HFFc6 (cell line): ENCODE measurements at regions not wholly inside any gene's neighbourhood (a gene's known extent, or its start where the extent isn't known, plus 50 kb on each side); places are given as distances from the start of the nearest gene placed in this dataset.

Experiments used
- DNase-seq: peaks from one replicate; pipeline ENCODE4 v3.0.0-alpha.2; 2018
- H3K27ac Mint-ChIP-seq: 2 replicates; pipeline ENCODE4 v1.8.0; 2020; ENCODE audit warnings: mild to moderate bottlenecking, mixed read lengths
- H3K27me3 Mint-ChIP-seq: 2 replicates; pipeline ENCODE4 v1.8.0; 2021; ENCODE audit warnings: mild to moderate bottlenecking, moderate library complexity, mixed read lengths; ENCODE audit not compliant: insufficient read depth
- H3K36me3 Mint-ChIP-seq: 2 replicates; pipeline ENCODE4 v1.8.0; 2021; ENCODE audit warnings: low read depth, mixed read lengths
- H3K4me1 Mint-ChIP-seq: 2 replicates; pipeline ENCODE4 v1.8.0; 2020; ENCODE audit warnings: low read depth, mixed read lengths
- H3K4me3 Mint-ChIP-seq: 2 replicates; pipeline ENCODE4 v1.8.0; 2020; ENCODE audit warnings: mild to moderate bottlenecking, moderate library complexity, mixed read lengths
- H3K9me3 Mint-ChIP-seq: 2 replicates; pipeline ENCODE4 v1.8.0; 2020; ENCODE audit warnings: mild to moderate bottlenecking, mixed read lengths
- CTCF ChIP-seq: fragments of 200-600 bp; sonication (generic); IDR thresholded peaks from 2 replicates; pipeline ENCODE4 v1.5.0; 2021; ENCODE audit warnings: antibody characterized with exemption, mild to moderate bottlenecking

- Mint-ChIP-seq H3K9me3 (peaks cover 58% of the 10 kb centered on the region), H3K36me3 (no peaks in the 10 kb centered on the region; the same call in 1 of the 2 replicates), H3K27me3 (no peaks in the 10 kb centered on the region), H3K27ac (no peak overlapping the region), H3K4me3 (no peak overlapping the region), H3K4me1 (no peaks in the 10 kb centered on the region)
- no peak for DNase-seq
- TF ChIP-seq CTCF, result no peak
Measured at GRCh38 chr16:76926595-76926994, 264.4 kb upstream of the MON1B start.

GRCh38 chr16:76931186-76931585, 259.8 kb upstream of the MON1B start:
- Mint-ChIP-seq H3K4me1 (no peaks in the 10 kb centered on the region), H3K27ac (no peak overlapping the region), H3K36me3 (no peaks in the 10 kb centered on the region; the same call in 1 of the 2 replicates), H3K4me3 (no peak overlapping the region), H3K9me3 (peaks cover 51% of the 10 kb centered on the region), H3K27me3 (no peaks in the 10 kb centered on the region)
- no peak for TF ChIP-seq CTCF
- no peak for DNase-seq

GRCh38 chr16:76932541-76933211, 258.3 kb upstream of the MON1B start:
- Mint-ChIP-seq H3K9me3 (peaks cover 51% of the 10 kb centered on the region), H3K27me3 (no peaks in the 10 kb centered on the region; the same call in 1 of the 2 replicates), H3K27ac (no peak overlapping the region), H3K4me3 (no peak overlapping the region), H3K4me1 (no peaks in the 10 kb centered on the region), H3K36me3 (no peaks in the 10 kb centered on the region; the same call in 1 of the 2 replicates)
- DNase-seq, result no peak
- no peak for TF ChIP-seq CTCF

GRCh38 chr16:76940251-76940650, 250.7 kb upstream of the MON1B start:
- Mint-ChIP-seq H3K9me3 (peaks cover 44% of the 10 kb centered on the region), H3K36me3 (no peaks in the 10 kb centered on the region)

GRCh38 chr16:76941113-76941512, 249.9 kb upstream of the MON1B start:
- H3K27me3 Mint-ChIP-seq, result no peaks in the 10 kb centered on the region; the same call in 1 of the 2 replicates
- H3K36me3 Mint-ChIP-seq, result no peaks in the 10 kb centered on the region
- no peak overlapping the region for H3K27ac Mint-ChIP-seq
- DNase-seq, result no peak
- H3K4me3 Mint-ChIP-seq, result no peak overlapping the region
- TF ChIP-seq CTCF, result no peak
- peaks cover 48% of the 10 kb centered on the region for H3K9me3 Mint-ChIP-seq
- no peaks in the 10 kb centered on the region for H3K4me1 Mint-ChIP-seq

More at GRCh38 chr16:76940251-76940650, 250.7 kb upstream of the MON1B start:
- Mint-ChIP-seq H3K4me1 (no peaks in the 10 kb centered on the region), H3K4me3 (no peak overlapping the region), H3K27me3 (no peaks in the 10 kb centered on the region; the same call in 1 of the 2 replicates), H3K27ac (no peak overlapping the region)
- no peak for TF ChIP-seq CTCF
- no peak for DNase-seq
